T-helper 1 cell treated with Interleukin-12 subunit alpha and Interleukin-12 subunit beta and Interleukin-4 antibody, amounts not matched to agents 30 μg/mL and 1 μg/mL, for 36 hours (primary cell): ENCODE measurements at regions not wholly inside any gene's neighbourhood (a gene's known extent, or its start where the extent isn't known, plus 50 kb on each side); places are given as distances from the start of the nearest gene placed in this dataset.
"Not testable (repeated sequence)": the region's sequence is repeated elsewhere in the genome, so short reads cannot be mapped to it uniquely, and the experiment has no call there.

ENCODE experiments used
- H3K27ac Mint-ChIP-seq: one replicate; pipeline ENCODE4 v1.8.0; 2021; ENCODE audit warnings: mild to moderate bottlenecking, mixed read lengths
- H3K27me3 Mint-ChIP-seq: one replicate; pipeline ENCODE4 v1.8.0; 2021; ENCODE audit warnings: low read depth, mixed read lengths
- H3K36me3 Mint-ChIP-seq: one replicate; pipeline ENCODE4 v1.8.0; 2021; ENCODE audit warnings: low read depth, mixed read lengths
- H3K4me1 Mint-ChIP-seq: one replicate; pipeline ENCODE4 v1.8.0; 2021; ENCODE audit warnings: low read depth, mixed read lengths
- H3K4me3 Mint-ChIP-seq: one replicate; pipeline ENCODE4 v1.8.0; 2021; ENCODE audit warnings: mild to moderate bottlenecking, moderate library complexity, mixed read lengths
- H3K9me3 Mint-ChIP-seq: one replicate; pipeline ENCODE4 v1.8.0; 2021; ENCODE audit warnings: mixed read lengths

GRCh38 chrY:7697506-7697905, 786.0 kb upstream of the AMELY start:
- H3K27me3 Mint-ChIP-seq = no peaks in the 10 kb centered on the region
- no peaks in the 10 kb centered on the region for H3K4me1 Mint-ChIP-seq
- no peaks in the 10 kb centered on the region for H3K9me3 Mint-ChIP-seq
- no peaks in the 10 kb centered on the region for H3K36me3 Mint-ChIP-seq
- H3K27ac Mint-ChIP-seq = no peak overlapping the region
- no peak overlapping the region for H3K4me3 Mint-ChIP-seq

GRCh38 chrY:7692701-7693100, 781.1 kb upstream of the AMELY start:
- Mint-ChIP-seq H3K27me3 (no peaks in the 10 kb centered on the region), H3K9me3 (no peaks in the 10 kb centered on the region), H3K4me3 (no peak overlapping the region), H3K36me3 (no peaks in the 10 kb centered on the region), H3K27ac (no peak overlapping the region), H3K4me1 (no peaks in the 10 kb centered on the region)

GRCh38 chrY:7687086-7687485, 775.5 kb upstream of the AMELY start:
- Mint-ChIP-seq H3K36me3 (no peaks in the 10 kb centered on the region), H3K9me3 (no peaks in the 10 kb centered on the region), H3K4me3 (no peak overlapping the region), H3K27ac (no peak overlapping the region), H3K4me1 (no peaks in the 10 kb centered on the region), H3K27me3 (no peaks in the 10 kb centered on the region)

- no peaks in the 10 kb centered on the region for H3K27me3 Mint-ChIP-seq
- no peaks in the 10 kb centered on the region for H3K9me3 Mint-ChIP-seq
- no peak overlapping the region for H3K4me3 Mint-ChIP-seq
- H3K36me3 Mint-ChIP-seq = no peaks in the 10 kb centered on the region
- H3K4me1 Mint-ChIP-seq = no peaks in the 10 kb centered on the region
- no peak overlapping the region for H3K27ac Mint-ChIP-seq
These were observed 773.0 kb upstream of the AMELY start for GRCh38 chrY:7684546-7684945.

GRCh38 chrY:7682386-7682785, 770.8 kb upstream of the AMELY start:
- Mint-ChIP-seq H3K9me3 (no peaks in the 10 kb centered on the region), H3K36me3 (no peaks in the 10 kb centered on the region), H3K27me3 (no peaks in the 10 kb centered on the region), H3K4me3 (no peak overlapping the region), H3K4me1 (no peaks in the 10 kb centered on the region), H3K27ac (no peak overlapping the region)

GRCh38 chrY:7681426-7681825, 769.9 kb upstream of the AMELY start:
- H3K27me3 Mint-ChIP-seq = no peaks in the 10 kb centered on the region
- H3K27ac Mint-ChIP-seq = no peak overlapping the region
- H3K9me3 Mint-ChIP-seq = no peaks in the 10 kb centered on the region
- no peaks in the 10 kb centered on the region for H3K4me1 Mint-ChIP-seq
- H3K4me3 Mint-ChIP-seq = no peak overlapping the region
- no peaks in the 10 kb centered on the region for H3K36me3 Mint-ChIP-seq

- no peak overlapping the region for H3K27ac Mint-ChIP-seq
- no peaks in the 10 kb centered on the region for H3K9me3 Mint-ChIP-seq
- no peaks in the 10 kb centered on the region for H3K4me1 Mint-ChIP-seq
- H3K27me3 Mint-ChIP-seq = no peaks in the 10 kb centered on the region
- no peaks in the 10 kb centered on the region for H3K36me3 Mint-ChIP-seq
- no peak overlapping the region for H3K4me3 Mint-ChIP-seq
These were observed 762.9 kb upstream of the AMELY start for GRCh38 chrY:7674465-7674864.

GRCh38 chrY:7672796-7673195, 761.2 kb upstream of the AMELY start:
- no peak overlapping the region for H3K27ac Mint-ChIP-seq
- no peaks in the 10 kb centered on the region for H3K9me3 Mint-ChIP-seq
- H3K27me3 Mint-ChIP-seq = no peaks in the 10 kb centered on the region
- H3K4me1 Mint-ChIP-seq = no peaks in the 10 kb centered on the region
- H3K36me3 Mint-ChIP-seq = no peaks in the 10 kb centered on the region
- no peak overlapping the region for H3K4me3 Mint-ChIP-seq

- Mint-ChIP-seq H3K4me3 (no peak overlapping the region), H3K36me3 (no peaks in the 10 kb centered on the region), H3K27me3 (peaks cover 3% of the 10 kb centered on the region), H3K27ac (no peak overlapping the region), H3K4me1 (no peaks in the 10 kb centered on the region), H3K9me3 (no peaks in the 10 kb centered on the region)
These were observed 751.7 kb upstream of the AMELY start for GRCh38 chrY:7663261-7663660.

GRCh38 chrY:7659047-7659446, 747.5 kb upstream of the AMELY start:
- Mint-ChIP-seq H3K9me3 (no peaks in the 10 kb centered on the region), H3K4me1 (no peaks in the 10 kb centered on the region), H3K27ac (no peak overlapping the region), H3K4me3 (no peak overlapping the region), H3K27me3 (peaks cover 3% of the 10 kb centered on the region), H3K36me3 (no peaks in the 10 kb centered on the region)

- Mint-ChIP-seq H3K4me3 (no peak overlapping the region), H3K27ac (no peak overlapping the region), H3K9me3 (no peaks in the 10 kb centered on the region), H3K4me1 (no peaks in the 10 kb centered on the region), H3K36me3 (no peaks in the 10 kb centered on the region), H3K27me3 (no peaks in the 10 kb centered on the region)
These were observed 745.0 kb upstream of the AMELY start for GRCh38 chrY:7656596-7656995.

- Mint-ChIP-seq H3K4me1 (no peaks in the 10 kb centered on the region), H3K36me3 (no peaks in the 10 kb centered on the region), H3K9me3 (no peaks in the 10 kb centered on the region), H3K27ac (no peak overlapping the region), H3K4me3 (no peak overlapping the region), H3K27me3 (no peaks in the 10 kb centered on the region)
These were observed 743.4 kb upstream of the AMELY start for GRCh38 chrY:7654985-7655384.

GRCh38 chrY:7649866-7650265, 738.3 kb upstream of the AMELY start:
- H3K9me3 Mint-ChIP-seq, H3K36me3 Mint-ChIP-seq, H3K27ac Mint-ChIP-seq, H3K4me3 Mint-ChIP-seq, H3K4me1 Mint-ChIP-seq, H3K27me3 Mint-ChIP-seq: not testable (repeated sequence)
